HG02571 (cell line): ENCODE measurements at regions not wholly inside any gene's neighbourhood (a gene's known extent, or its start where the extent isn't known, plus 50 kb on each side); places are given as distances from the start of the nearest gene placed in this dataset.

Experiments
- ATAC-seq: cut with Tn5 transposase; IDR thresholded peaks from one replicate; pipeline ENCODE4 v1.9.1; 2021; ENCODE audit warnings: mild to moderate bottlenecking, moderate library complexity; ENCODE audit not compliant: unreplicated experiment

- ATAC-seq, result no peak
These were observed 424.8 kb upstream of the EPHA5 start for GRCh38 chr4:66095065-66095464.

DNA sequence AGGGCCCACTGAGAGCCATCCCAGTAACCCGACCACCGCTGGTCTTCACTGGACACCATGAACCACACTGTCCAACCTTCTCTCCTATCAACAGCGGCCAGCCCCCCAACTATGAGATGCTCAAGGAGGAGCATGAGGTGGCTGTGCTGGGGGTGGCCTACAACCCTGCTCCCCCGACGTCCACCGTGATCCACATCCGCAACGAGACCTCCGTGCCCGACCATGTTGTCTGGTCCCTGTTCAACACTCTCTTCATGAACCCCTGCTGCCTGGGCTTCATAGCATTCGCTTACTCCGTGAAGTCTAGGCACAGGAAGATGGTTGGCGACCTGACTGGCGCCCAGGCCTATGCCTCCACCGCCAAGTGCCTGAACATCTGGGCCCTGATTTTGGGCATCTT is 423.8 kb upstream of the EPHA5 start:
- ATAC-seq, result no peak

DNA sequence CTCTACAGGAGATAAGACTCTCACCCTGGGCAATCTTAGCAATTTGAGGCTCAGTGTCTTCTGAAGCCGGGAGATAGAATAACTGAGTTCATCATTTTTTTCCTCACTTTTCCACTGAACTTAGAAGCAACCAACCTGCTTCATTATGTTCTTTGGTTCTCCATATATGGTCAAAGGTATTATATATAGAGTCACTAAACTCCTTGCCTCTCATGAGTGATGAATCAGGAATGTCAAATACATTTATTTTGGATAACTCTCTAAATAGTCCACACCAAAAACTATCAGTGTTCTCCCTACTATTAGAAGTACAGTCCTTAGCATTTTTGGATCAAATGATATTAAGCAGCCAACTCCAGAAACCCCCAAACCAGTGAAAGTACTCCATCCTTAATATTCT is 421.5 kb upstream of the EPHA5 start:
- no peak for ATAC-seq

DNA sequence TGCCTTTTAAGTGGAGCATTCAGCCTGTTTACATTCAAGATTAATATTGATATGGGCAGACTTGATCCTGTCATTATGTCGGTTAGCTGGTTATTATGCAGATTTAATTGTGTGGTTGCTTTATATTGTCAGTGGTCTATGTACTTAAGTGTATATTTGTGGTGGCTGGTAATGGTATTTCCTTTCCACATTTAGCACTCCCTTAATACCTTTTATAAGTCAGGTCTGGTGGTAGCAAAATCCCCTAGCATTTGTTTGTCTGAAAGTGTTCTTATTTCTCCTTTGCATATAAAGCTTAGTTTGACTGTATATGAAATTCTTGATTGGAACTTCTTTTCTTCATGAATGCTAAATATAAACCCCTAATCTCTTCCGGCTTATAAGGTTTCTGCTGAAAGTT is 403.7 kb upstream of the EPHA5 start:
- ATAC-seq, result no peak

DNA sequence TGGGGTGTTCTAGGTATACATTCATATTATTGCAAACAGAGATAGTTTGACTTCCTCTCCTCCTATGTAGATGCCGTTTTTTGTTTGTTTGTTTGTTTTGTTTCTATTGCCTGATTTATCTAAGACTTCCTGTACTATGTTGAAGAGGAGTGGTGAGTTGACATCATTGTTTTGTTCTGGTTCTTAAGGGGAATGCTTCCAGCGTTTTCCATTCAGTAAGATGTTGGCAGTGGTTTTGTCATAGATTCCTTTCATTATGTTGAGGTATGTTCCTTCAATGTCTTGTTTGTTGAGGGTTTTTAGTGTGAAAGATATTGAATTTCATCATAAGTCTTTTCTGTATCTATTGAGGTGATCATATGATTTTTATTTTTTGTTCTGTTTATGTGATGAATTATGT is 401.6 kb upstream of the EPHA5 start:
- ATAC-seq, result no peak

DNA sequence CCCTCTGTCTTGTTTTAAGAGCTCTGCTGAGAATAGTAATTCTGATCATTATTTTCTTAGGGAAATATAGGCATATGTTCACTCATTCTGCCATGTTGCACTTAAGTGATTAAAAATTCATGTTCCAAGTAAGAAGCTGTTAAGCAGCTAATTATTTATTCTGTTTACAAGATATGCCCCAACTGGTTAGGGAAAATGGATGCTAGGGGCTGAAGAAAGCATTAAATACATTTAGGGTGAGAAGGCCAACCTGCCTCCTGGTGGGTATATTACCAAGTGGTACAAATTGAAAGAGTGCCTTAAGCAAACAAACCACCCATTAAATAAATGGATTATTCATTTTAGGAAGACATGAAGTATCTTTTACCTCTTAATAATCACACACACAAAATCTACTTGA is 392.6 kb upstream of the EPHA5 start:
- ATAC-seq, result no peak

DNA sequence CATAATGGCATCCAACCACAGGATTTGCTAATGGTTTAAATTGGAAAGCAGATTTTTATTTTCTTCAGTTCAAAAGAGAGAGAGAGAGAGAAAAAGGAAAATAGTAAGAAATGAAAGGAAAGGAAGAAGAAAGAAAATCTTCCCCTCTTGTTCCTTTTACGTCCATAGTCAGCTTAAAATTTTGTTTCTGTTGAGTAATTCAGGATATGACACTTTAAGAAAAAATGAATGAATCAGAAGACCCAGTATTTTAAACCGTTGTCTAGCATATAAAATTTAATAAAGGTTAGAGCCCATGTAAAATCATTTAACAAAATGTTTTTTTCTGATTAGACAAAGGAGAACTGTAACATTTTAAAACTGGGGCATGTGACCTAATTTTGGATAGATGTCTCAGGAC is 391.8 kb upstream of the EPHA5 start:
- no peak for ATAC-seq

DNA sequence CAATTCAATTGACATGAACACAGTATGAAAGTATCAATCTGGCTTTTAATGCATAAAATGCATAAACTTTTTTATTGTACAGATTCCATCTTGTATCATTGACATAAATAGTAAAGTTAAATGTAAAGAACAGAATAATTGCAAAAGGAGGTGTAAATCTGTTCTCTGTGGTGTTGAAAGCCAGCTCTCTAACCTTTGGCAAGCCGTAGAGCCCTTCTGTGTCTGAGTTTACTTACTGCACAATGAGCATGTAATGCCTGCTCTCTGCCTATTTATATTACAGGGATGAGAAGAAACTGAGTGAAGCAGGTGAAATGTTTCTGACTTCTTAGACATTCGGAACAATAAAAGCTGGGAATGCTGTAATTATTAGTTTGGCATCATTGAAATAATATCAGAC is 389.3 kb upstream of the EPHA5 start:
- ATAC-seq, result no peak

DNA sequence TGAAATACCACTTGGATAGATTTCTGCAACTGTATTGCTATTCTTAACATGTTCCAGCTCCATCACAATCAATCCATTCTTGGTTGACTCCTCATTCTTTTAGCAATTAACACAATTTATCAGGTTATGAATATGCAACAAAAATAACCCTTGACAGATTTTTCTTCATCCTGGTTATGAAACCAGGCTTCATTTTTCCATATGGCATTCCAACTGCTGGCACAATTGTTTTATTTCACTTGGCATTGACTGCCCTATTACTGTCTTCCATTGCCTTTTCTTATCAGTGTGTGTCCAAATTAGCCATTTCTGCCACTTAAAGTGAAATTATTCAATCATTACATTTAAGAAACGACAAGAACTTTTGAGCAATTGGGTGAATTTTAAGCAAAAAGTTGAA is 388.8 kb upstream of the EPHA5 start:
- ATAC-seq, result no peak

- ATAC-seq, result no peak
These were observed 385.7 kb upstream of the EPHA5 start for GRCh38 chr4:66055999-66056398.

DNA sequence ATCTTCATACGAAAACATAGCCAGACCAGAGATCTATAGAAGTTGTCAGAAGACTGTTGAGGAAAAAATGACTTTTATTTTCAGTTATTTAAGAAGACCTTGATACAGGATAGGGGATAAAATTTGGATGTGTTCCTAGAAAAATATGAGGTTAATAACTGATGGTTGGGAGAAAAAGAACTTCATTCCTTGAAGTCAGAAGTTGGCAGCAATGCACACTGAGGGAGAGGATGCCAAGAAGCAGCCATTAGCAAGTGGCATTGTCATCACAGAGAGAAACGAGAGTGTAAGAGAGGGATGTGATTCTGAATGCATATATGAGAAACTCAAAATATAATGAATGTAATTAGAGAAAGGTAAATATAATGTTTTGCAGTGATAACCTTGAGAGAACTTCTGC is 382.1 kb upstream of the EPHA5 start:
- no peak for ATAC-seq

- no peak for ATAC-seq
These were observed 378.6 kb upstream of the EPHA5 start for GRCh38 chr4:66048861-66049260.

- no peak for ATAC-seq
These were observed 375.6 kb upstream of the EPHA5 start for GRCh38 chr4:66045913-66046312.

- no peak for ATAC-seq
These were observed 365.4 kb upstream of the EPHA5 start for GRCh38 chr4:66035701-66036100.

GRCh38 chr4:66034671-66035070 is 364.4 kb upstream of the EPHA5 start:
- ATAC-seq, result no peak

DNA sequence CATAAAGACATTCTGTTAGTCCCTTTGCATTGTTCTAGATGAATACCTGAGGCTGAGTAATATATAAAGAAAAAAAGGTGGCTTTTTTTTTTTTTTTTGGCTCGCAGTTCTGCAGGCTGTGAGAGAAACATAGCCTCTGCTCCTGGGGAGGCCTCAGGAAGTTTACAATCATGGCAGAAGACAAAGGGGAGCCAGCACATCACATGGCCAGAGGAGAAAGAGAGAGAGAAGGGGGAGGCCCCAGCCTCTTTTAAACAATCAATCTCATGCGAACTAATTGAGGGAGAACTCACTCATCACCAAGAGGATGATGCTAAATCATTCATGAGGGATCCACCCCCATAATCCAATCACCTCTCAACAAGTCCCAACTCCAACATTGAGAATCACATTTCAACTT is 364.0 kb upstream of the EPHA5 start:
- ATAC-seq, result no peak

DNA sequence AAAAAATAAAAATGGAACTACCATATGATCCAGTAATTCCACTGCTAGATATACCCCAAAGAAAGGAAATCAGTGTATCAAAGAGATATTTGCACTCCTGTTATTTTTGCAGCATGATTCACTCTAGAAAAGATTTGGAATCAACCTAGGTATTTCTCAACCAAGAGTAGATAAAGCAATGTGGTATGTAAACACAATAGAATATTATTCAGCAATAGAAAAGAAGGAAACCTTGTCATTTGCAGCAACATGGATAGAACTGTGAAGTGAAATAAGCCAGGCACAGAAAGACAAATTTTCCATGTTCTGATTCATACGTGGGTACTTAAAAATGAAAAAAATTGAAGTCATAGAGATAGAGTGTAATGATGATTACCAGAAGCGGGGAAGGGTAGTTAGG is 362.3 kb upstream of the EPHA5 start:
- ATAC-seq, result no peak

GRCh38 chr4:66028668-66029067 is 358.4 kb upstream of the EPHA5 start:
- no peak for ATAC-seq

DNA sequence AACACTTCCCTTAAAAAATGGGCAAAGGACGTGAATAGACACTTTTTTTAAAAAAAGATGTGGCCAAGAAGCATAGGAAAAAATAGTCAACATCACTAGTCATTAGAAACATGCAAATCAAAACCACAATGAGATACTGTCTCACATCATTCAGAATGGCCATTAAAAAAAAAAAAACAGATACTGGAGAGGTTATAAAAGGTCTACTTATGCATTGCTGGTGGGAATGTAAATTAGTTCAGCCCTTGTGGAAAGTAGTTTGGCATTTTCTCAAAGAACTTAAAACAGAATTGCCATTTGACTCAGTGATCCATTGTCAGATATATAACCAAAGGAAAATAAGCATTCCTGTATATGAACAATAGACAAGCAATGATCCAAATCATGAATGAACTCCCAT is 352.8 kb upstream of the EPHA5 start:
- ATAC-seq, result no peak

GRCh38 chr4:66017671-66018070 is 347.4 kb upstream of the EPHA5 start:
- no peak for ATAC-seq

DNA sequence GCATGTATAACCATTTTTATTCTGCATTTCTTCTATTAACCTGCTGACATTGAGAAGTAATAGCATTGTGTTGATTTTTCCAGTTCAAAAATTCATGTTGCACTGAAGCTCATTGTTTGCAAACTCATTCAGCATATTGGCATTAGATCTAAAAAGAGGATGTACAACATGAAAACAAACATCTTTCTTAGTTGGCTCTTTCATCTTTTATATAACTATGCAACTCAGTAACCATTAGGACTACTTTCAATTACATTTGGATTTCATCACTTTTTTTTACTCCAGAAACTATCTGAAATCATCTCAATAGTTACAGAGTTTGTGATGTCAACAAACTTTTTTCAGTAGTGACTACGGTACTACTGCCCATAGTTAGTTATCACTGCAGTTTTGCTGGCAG is 346.0 kb upstream of the EPHA5 start:
- no peak for ATAC-seq

- ATAC-seq, result no peak
These were observed 344.0 kb upstream of the EPHA5 start for GRCh38 chr4:66014146-66014765.

GRCh38 chr4:66000510-66001117 is 330.3 kb upstream of the EPHA5 start:
- ATAC-seq, result no peak
